Dedifferentiated amniotic fluid mesenchymal stem cell (primary cell): ENCODE measurements at regions not wholly inside any gene's neighbourhood (a gene's known extent, or its start where the extent isn't known, plus 50 kb on each side); places are given as distances from the start of the nearest gene placed in this dataset.
A peak's percentile ranks its signal among the peaks of the same experiment; 100 is the strongest.
"Not testable (repeated sequence)": the region's sequence is repeated elsewhere in the genome, so short reads cannot be mapped to it uniquely, and the experiment has no call there.

Experiments
- DNase-seq: peaks from one replicate; pipeline ENCODE4 v3.0.0-alpha.2; 2016; ENCODE audit errors: extremely low spot score

GRCh38 chr4:131749224-131749623 lies 1399.9 kb upstream of the PCDH10 start:
- not testable (repeated sequence) for DNase-seq

DNA sequence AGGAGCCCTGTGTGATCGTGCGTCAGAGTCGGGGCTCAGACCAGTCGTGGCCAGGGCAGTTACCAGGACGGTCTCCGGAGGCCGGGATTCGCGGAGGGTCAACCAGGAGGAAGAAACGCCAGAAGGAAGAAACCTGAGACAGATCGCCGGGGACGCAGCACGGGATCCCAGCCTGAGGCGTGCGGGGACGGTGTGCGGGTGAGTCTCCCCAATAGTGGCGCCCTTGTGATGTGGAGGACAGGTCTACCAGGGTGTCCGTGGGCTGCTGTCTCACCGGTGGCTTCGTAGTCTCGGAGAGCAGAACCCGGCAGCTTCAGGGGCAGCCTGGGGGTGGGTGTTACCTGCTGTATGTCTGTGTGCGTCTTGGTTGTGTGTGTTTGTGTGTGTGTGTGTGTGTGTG lies 1399.1 kb upstream of the PCDH10 start:
- not testable (repeated sequence) for DNase-seq

DNA sequence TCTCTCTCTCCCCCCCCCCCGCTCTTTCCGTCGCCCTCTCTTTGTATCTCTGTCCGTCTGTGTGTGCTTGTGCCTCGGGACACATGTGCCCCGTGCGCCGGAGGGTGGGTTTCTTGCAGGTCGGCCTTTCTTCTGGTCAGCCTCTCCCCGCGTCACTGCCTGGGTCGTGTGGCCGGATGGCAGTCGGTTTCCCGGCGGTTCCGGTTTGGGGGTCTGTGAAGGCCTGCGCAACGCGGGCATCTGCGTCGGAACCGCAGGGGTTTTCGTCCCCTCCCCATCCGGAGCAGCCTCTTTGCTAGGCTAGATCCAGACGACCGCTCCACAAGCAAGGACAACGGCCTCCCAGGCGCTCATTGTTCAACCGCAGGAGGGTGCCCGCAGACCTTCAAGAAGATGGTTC lies 1398.6 kb upstream of the PCDH10 start:
- not testable (repeated sequence) for DNase-seq

GRCh38 chr4:131762234-131762633 lies 1386.9 kb upstream of the PCDH10 start:
- DNase-seq = not testable (repeated sequence)

DNA sequence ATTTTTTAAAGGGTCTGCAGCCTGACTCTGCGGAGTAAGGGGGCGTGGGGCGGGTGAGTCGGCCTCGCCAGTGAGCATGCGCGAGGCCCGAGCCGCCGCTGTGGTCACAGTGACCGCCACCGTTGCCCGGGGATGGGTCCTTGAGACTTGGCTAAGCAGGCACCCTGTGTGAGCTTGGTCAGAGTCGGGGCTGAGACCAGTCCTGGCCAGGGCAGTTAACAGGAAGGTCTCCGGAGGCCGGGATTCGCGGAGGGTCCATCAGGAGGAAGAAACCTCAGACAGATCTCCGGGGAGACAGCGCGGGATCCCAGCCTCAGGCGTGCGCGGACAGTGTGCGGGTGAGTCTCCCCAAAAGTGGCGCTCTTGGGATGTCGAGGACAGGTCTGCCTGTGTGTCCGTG lies 1384.4 kb upstream of the PCDH10 start:
- DNase-seq = no peak

- peak; percentile 94 for DNase-seq
Observed at GRCh38 chr4:131774382-131774781, 1374.7 kb upstream of the PCDH10 start.

- DNase-seq = not testable (repeated sequence)
Observed at GRCh38 chr4:131810565-131810964, 1338.5 kb upstream of the PCDH10 start.
